Loucy (cell line): ENCODE measurements at regions not wholly inside any gene's neighbourhood (a gene's known extent, or its start where the extent isn't known, plus 50 kb on each side); places are given as distances from the start of the nearest gene placed in this dataset.

ENCODE experiments used
- H2AFZ ChIP-seq: fragments of 200-600 bp; sonication (generic); 2 replicates; pipeline ENCODE4 v1.6.0; 2016; ENCODE audit warnings: antibody characterized with exemption, mild to moderate bottlenecking, low read length, moderate library complexity
- H3F3A ChIP-seq: fragments of 200-600 bp; 2 replicates; pipeline ENCODE4 v1.6.0; 2016; ENCODE audit warnings: antibody characterized with exemption, low read depth, mild to moderate bottlenecking
- H3K27me3 ChIP-seq: fragments of 200-600 bp; sonication (generic); 2 replicates; pipeline ENCODE4 v1.6.1; 2014; ENCODE audit warnings: low read length, mild to moderate bottlenecking; ENCODE audit not compliant: insufficient read depth, poor library complexity, severe bottlenecking
- H3K36me3 ChIP-seq: fragments of 200-600 bp; sonication (generic); 2 replicates; pipeline ENCODE4 v1.6.1; 2016; ENCODE audit warnings: low read length; ENCODE audit not compliant: insufficient read depth
- H3K4me1 ChIP-seq: fragments of 200-600 bp; sonication (generic); 2 replicates; pipeline ENCODE4 v1.5.1; 2014; ENCODE audit warnings: low read length, mild to moderate bottlenecking; ENCODE audit not compliant: insufficient read depth, poor library complexity, severe bottlenecking
- H3K4me2 ChIP-seq: fragments of 200-600 bp; sonication (generic); 2 replicates; pipeline ENCODE4 v1.6.0; 2014; ENCODE audit warnings: antibody characterized with exemption, low read length, low read depth, mild to moderate bottlenecking; ENCODE audit not compliant: poor library complexity, severe bottlenecking
- H3K4me3 ChIP-seq: fragments of 200-600 bp; sonication (generic); 2 replicates; pipeline ENCODE4 v1.5.1; 2014; ENCODE audit warnings: low read length, mild to moderate bottlenecking, mixed read lengths; ENCODE audit not compliant: poor library complexity, severe bottlenecking
- H3K79me2 ChIP-seq: fragments of 200-600 bp; sonication (generic); 2 replicates; pipeline ENCODE4 v1.6.1; 2014; ENCODE audit warnings: low read length; ENCODE audit not compliant: insufficient read depth
- H3K9ac ChIP-seq: fragments of 200-600 bp; sonication (generic); 2 replicates; pipeline ENCODE4 v1.6.0; 2014; ENCODE audit warnings: mild to moderate bottlenecking, low read depth, low read length, moderate library complexity; ENCODE audit not compliant: poor library complexity, severe bottlenecking
- H3K9me2 ChIP-seq: fragments of 200-600 bp; sonication (generic); replicated peaks from 2 replicates; pipeline ENCODE4 v1.6.1; 2016; ENCODE audit warnings: low read depth, low read length, mixed read lengths
- H3K9me3 ChIP-seq: fragments of 200-600 bp; sonication (generic); 2 replicates; pipeline ENCODE4 v1.6.1; 2014; ENCODE audit warnings: mild to moderate bottlenecking, antibody characterized with exemption, low read length, low read depth; ENCODE audit not compliant: insufficient read depth
- H4K20me1 ChIP-seq: fragments of 200-600 bp; sonication (generic); 2 replicates; pipeline ENCODE4 v1.6.0; 2014; ENCODE audit warnings: antibody characterized with exemption, low read length, mild to moderate bottlenecking; ENCODE audit not compliant: insufficient read depth, poor library complexity, severe bottlenecking
- EZH2phosphoT487 ChIP-seq: fragments of 200-600 bp; IDR thresholded peaks from 2 replicates; pipeline ENCODE4 v1.6.1; 2018; ENCODE audit warnings: antibody characterized with exemption, mild to moderate bottlenecking, moderate library complexity, borderline replicate concordance
- TF ChIP-seq, protein P1 (sequence below): fragments of 200-600 bp; sonication (generic); conservative IDR thresholded peaks from 2 replicates; pipeline ENCODE4 v1.5.1; 2014; ENCODE audit warnings: mild to moderate bottlenecking, antibody characterized with exemption, low read length

DNA sequence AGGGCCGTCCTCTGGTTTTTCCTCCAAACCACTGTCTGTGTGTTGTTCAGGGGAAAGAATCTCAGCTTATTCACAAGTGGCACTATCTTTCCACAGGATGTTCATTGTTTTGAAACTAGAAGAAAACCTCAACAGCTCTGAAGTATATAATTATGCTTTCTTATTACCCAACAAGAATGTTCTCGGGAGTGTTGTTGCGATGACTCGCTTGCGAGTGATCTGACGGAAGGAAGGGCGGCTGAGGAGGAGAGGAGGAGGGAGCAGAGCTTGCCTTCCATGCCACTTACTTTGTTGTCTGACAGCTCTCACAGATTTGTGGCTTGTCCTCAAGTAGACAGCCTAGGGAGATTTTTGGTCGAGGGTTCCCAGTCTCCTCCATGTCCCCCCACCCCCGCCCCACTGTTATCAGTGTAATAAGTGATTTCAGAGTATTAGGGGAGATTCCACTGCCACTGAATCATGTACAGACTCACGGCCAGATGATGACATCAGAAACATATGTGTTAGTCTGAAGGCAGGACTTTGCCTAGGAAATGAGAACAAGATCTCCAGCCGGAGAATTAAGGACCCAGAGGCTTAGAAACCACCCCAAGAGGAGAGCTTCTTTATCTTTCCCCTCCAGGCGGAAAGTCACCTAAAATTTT is 80.7 kb upstream of the CCN6 start:
- TF ChIP-seq EZH2phosphoT487 = no peak
- TF ChIP-seq, protein P1, sequence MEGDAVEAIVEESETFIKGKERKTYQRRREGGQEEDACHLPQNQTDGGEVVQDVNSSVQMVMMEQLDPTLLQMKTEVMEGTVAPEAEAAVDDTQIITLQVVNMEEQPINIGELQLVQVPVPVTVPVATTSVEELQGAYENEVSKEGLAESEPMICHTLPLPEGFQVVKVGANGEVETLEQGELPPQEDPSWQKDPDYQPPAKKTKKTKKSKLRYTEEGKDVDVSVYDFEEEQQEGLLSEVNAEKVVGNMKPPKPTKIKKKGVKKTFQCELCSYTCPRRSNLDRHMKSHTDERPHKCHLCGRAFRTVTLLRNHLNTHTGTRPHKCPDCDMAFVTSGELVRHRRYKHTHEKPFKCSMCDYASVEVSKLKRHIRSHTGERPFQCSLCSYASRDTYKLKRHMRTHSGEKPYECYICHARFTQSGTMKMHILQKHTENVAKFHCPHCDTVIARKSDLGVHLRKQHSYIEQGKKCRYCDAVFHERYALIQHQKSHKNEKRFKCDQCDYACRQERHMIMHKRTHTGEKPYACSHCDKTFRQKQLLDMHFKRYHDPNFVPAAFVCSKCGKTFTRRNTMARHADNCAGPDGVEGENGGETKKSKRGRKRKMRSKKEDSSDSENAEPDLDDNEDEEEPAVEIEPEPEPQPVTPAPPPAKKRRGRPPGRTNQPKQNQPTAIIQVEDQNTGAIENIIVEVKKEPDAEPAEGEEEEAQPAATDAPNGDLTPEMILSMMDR = no peak
- Histone ChIP-seq H3K9me3 (no peaks in the 10 kb centered on the region), H4K20me1 (no peaks in the 10 kb centered on the region), H3K9me2 (no peaks in the 10 kb centered on the region), H2AFZ (no peak overlapping the region), H3K4me3 (no peak overlapping the region), H3K4me1 (no peaks in the 10 kb centered on the region), H3K36me3 (no peaks in the 10 kb centered on the region), H3K79me2 (no peaks in the 10 kb centered on the region), H3K27me3 (no peaks in the 10 kb centered on the region), H3K9ac (no peak overlapping the region), H3K4me2 (no peak overlapping the region), H3F3A (no peaks in the 10 kb centered on the region)

DNA sequence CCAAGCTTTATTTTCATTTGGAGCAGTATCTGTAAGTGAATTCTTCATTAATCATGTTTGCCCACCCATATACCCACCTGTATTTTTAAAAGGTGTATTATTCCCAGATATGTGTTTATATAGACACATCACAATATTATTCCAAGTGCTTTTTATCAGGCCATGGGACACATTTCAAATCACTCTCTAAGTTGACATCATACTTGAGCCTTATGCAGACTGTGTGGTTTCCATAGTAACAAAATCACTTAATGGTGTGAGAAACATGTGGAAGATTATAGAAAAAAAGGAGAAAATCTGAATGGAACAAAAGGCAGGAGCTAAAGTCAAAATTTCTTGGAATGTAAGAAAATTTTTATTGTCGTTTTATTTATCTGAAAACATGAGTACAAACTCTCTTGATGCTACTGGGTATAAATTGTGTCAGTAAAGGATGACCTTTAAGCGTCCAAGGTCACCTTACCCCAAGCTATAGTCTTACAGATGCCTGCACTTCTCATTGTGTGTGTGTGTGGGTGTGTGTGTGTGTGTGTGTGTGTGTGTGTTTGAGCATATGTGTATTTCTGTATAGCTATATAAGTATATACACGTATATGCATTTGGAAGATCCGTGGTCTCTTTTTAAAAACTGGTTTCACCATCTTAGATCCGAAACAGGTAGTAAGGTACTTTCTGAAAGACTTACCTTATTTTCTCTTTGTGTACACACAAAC is 79.8 kb upstream of the CCN6 start:
- H3K9me3 ChIP-seq = no peaks in the 10 kb centered on the region
- no peaks in the 10 kb centered on the region for H3K9me2 ChIP-seq
- H3K4me3 ChIP-seq = no peak overlapping the region
- H3K36me3 ChIP-seq = no peaks in the 10 kb centered on the region
- no peak overlapping the region for H2AFZ ChIP-seq
- TF ChIP-seq, protein P1 = no peak
- TF ChIP-seq EZH2phosphoT487 = no peak
- no peaks in the 10 kb centered on the region for H3K4me1 ChIP-seq
- no peak overlapping the region for H3K9ac ChIP-seq
- no peaks in the 10 kb centered on the region for H3K79me2 ChIP-seq
- no peaks in the 10 kb centered on the region for H3F3A ChIP-seq
- H3K4me2 ChIP-seq = no peak overlapping the region
- H4K20me1 ChIP-seq = no peaks in the 10 kb centered on the region
- no peaks in the 10 kb centered on the region for H3K27me3 ChIP-seq

DNA sequence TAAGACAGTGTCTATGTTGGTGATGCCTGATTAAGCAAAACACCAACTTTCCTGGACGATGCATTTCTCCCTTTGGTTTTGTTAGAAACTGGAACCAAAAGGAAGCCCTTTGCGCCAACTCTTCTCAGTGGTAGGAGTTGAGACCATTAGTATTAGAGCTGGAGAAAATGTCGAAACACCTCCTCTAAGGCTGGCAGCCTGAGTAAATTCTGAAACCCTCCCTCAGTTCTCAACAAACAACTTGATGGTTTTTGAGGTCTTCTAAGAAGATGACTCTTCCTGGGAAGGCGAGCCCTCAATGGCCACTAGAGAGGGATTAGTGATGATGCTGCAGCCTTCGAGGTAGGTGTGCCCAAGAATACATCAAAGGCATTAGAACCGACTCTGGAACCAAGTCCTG is 78.4 kb upstream of the CCN6 start:
- Histone ChIP-seq H3K4me2 (no peak overlapping the region), H3F3A (no peaks in the 10 kb centered on the region), H3K79me2 (no peaks in the 10 kb centered on the region), H3K4me1 (no peaks in the 10 kb centered on the region), H4K20me1 (no peaks in the 10 kb centered on the region), H3K9ac (no peak overlapping the region), H3K27me3 (no peaks in the 10 kb centered on the region), H3K36me3 (no peaks in the 10 kb centered on the region), H3K9me2 (no peaks in the 10 kb centered on the region), H3K4me3 (no peak overlapping the region), H3K9me3 (no peaks in the 10 kb centered on the region), H2AFZ (no peak overlapping the region)
- no peak for TF ChIP-seq EZH2phosphoT487
- TF ChIP-seq, protein P1 = no peak
